IgD-negative memory B cell (primary cell): ENCODE measurements at regions not wholly inside any gene's neighbourhood (a gene's known extent, or its start where the extent isn't known, plus 50 kb on each side); places are given as distances from the start of the nearest gene placed in this dataset.
A peak's percentile ranks its signal among the peaks of the same experiment; 100 is the strongest.

Experiments
- H3K27ac Mint-ChIP-seq, 3 donors: one replicate each; pipeline ENCODE4 v1.8.0; 2020 to 2022; ENCODE audit warnings: mild to moderate bottlenecking in 3 of 3, mixed read lengths in 3 of 3, moderate library complexity in 1 of 3
- H3K27me3 Mint-ChIP-seq: one replicate; pipeline ENCODE4 v1.8.0; 2021; ENCODE audit warnings: mixed read lengths
- H3K36me3 Mint-ChIP-seq: one replicate; pipeline ENCODE4 v1.8.0; 2020; ENCODE audit warnings: mild to moderate bottlenecking, mixed read lengths
- H3K4me1 Mint-ChIP-seq, 3 donors: one replicate each; pipeline ENCODE4 v1.8.0; 2020 to 2022; ENCODE audit warnings: mixed read lengths in 3 of 3, mild to moderate bottlenecking in 1 of 3
- H3K4me3 Mint-ChIP-seq, 4 donors: one replicate each; pipeline ENCODE4 v1.8.0; 2020 to 2022; ENCODE audit warnings: mild to moderate bottlenecking in 4 of 4, mixed read lengths in 4 of 4, moderate library complexity in 3 of 4
- H3K9me3 Mint-ChIP-seq, 3 donors: one replicate each; pipeline ENCODE4 v1.8.0; 2020 to 2021; ENCODE audit warnings: mixed read lengths in 3 of 3, mild to moderate bottlenecking in 1 of 3

GRCh38 chr6:26213334-26214075 is 126.3 kb downstream of the HFE start:
- Mint-ChIP-seq H3K4me3 (peak overlapping the region in 2 of 4 donors; percentile 11 to 72), H3K9me3 (peaks cover 0 to 2% (median 0%) of the 10 kb centered on the region in 3 donors), H3K27ac (no peak overlapping the region), H3K27me3 (no peaks in the 10 kb centered on the region), H3K4me1 (peaks cover 0 to 10% (median 3%) of the 10 kb centered on the region in 3 donors), H3K36me3 (no peaks in the 10 kb centered on the region)

DNA sequence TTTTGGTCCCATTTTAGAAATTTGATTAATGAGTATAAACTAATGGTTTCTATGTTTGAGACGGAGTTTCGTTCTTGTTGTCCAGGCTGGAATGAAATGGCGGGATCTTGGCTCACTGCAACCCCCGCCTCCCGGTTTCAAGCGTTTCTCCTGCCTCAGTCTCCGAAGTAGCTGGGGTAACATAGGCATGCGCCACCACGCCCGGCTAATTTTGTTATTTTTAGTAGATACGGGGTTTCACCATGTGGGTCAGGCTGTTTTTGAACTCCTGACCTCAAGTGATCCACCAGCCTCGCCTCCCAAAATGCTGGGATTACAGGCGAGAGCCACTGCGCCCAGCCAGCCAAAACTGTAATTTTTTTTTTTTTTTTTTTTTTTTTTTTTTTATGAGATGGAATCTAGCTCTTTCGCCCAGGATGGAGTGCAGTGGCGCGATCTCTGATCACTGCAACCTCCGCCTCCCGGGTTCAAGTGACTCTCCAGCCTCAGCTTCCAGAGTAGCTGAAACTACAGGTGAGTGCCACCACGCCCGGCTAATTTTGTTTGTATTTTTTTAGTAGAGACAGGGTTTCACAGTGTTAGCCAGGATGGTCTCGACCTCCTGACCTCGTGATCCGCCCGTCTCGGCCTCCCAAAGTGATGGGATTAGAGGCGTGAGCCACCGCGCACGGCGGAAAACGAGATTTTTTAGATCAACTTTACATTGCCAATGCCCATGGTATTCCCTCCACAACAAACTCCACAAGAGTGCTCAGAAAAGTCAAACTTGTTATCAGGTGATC is 127.8 kb downstream of the HFE start:
- Mint-ChIP-seq H3K4me3 (no peak overlapping the region), H3K27ac (peak overlapping the region in 1 of 3 donors; percentile 27), H3K4me1 (peaks cover 0 to 7% (median 4%) of the 10 kb centered on the region in 3 donors), H3K27me3 (no peaks in the 10 kb centered on the region), H3K9me3 (peaks cover 0 to 2% (median 0%) of the 10 kb centered on the region in 3 donors), H3K36me3 (no peaks in the 10 kb centered on the region)

- no peak overlapping the region for H3K4me3 Mint-ChIP-seq
Observed at GRCh38 chr6:26215585-26216358, 128.5 kb downstream of the HFE start.

DNA sequence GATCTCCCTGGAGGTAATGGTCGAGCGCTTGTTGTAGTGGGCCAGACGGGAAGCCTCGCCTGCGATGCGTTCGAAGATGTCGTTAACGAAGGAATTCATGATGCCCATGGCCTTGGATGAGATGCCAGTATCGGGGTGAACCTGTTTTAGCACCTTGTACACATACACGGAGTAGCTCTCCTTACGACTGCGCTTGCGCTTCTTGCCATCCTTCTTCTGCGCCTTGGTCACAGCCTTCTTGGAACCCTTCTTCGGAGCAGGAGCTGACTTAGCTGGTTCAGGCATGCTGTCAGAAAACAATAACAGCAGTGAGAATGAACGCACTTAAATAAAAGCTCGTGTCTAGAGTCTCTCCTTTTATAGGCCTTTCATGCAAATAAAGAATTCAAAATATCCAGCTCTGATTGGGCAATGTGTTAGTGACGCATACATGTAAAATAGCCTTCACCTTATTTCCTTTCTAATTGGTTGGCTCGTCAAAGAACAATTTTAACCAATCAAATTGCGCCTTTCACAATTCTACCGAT is 129.2 kb downstream of the HFE start:
- Mint-ChIP-seq H3K4me3 (no peak overlapping the region), H3K27me3 (no peaks in the 10 kb centered on the region), H3K36me3 (no peaks in the 10 kb centered on the region), H3K9me3 (no peaks in the 10 kb centered on the region), H3K27ac (no peak overlapping the region), H3K4me1 (peaks cover 0 to 11% (median 6%) of the 10 kb centered on the region in 3 donors)

More at GRCh38 chr6:26215585-26216358, 128.5 kb downstream of the HFE start:
- H3K36me3 Mint-ChIP-seq, result no peaks in the 10 kb centered on the region
- peaks cover 0 to 11% (median 6%) of the 10 kb centered on the region in 3 donors for H3K4me1 Mint-ChIP-seq
- H3K9me3 Mint-ChIP-seq, result no peaks in the 10 kb centered on the region
- H3K27ac Mint-ChIP-seq, result no peak overlapping the region
- no peaks in the 10 kb centered on the region for H3K27me3 Mint-ChIP-seq

DNA sequence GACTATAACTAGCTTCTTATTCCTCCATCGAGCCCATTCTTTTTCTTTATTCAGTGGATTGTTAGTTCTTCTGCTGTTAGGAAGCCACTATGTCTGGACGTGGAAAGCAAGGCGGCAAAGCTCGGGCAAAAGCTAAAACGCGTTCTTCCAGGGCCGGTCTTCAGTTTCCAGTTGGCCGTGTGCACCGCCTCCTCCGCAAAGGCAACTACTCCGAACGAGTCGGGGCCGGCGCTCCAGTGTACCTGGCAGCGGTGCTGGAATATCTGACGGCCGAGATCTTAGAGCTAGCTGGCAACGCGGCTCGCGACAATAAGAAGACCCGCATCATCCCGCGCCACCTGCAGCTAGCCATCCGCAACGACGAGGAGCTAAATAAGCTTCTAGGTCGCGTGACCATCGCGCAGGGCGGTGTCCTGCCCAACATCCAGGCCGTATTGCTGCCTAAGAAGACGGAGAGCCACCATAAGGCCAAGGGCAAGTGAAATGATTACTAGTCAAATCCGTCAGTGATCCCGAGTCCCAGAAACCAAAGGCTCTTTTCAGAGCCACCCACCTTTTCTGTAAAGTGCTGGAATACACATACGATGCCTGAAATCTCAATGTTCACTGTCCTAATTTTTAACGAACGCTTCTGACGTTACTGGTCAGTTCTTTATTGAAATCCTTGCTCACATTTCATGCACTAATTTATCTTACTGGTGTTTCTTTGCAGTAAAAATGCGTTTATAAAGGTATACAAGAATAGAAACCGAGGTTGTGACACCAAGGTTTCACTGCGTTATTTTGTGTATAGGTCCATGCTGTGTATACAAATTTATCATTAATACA is 129.9 kb downstream of the HFE start:
- Mint-ChIP-seq H3K27me3 (no peaks in the 10 kb centered on the region), H3K4me3 (no peak overlapping the region), H3K9me3 (no peaks in the 10 kb centered on the region), H3K27ac (no peak overlapping the region), H3K4me1 (peaks cover 0 to 9% (median 6%) of the 10 kb centered on the region in 3 donors), H3K36me3 (no peaks in the 10 kb centered on the region)

GRCh38 chr6:26217714-26218075 is 130.5 kb downstream of the HFE start:
- H3K27me3 Mint-ChIP-seq, result no peaks in the 10 kb centered on the region
- H3K9me3 Mint-ChIP-seq, result no peaks in the 10 kb centered on the region
- H3K27ac Mint-ChIP-seq, result no peak overlapping the region
- H3K36me3 Mint-ChIP-seq, result no peaks in the 10 kb centered on the region
- H3K4me1 Mint-ChIP-seq, result peaks cover 0 to 8% (median 7%) of the 10 kb centered on the region in 3 donors
- H3K4me3 Mint-ChIP-seq, result no peak overlapping the region

DNA sequence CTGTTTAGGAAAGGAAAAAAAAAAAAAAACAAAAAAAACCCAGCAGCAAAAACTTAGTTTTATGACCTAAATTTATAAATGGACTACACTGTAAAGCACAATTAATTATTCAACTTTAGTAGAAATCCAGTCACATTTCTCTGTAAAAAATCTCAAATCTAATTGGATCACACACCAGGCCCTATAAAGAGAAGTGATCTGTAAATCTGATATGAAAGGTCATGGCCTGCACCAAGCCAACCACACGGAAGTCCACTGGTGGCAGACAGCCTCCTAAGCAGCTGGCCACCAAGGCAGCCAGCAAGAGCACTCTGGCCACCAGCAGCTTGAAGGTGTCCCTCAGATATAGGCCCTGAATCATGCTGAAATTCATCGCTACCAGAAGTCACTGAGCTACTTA is 131.6 kb downstream of the HFE start:
- Mint-ChIP-seq H3K4me1 (peaks cover 0 to 13% (median 7%) of the 10 kb centered on the region in 3 donors), H3K27me3 (no peaks in the 10 kb centered on the region), H3K36me3 (no peaks in the 10 kb centered on the region), H3K4me3 (peak overlapping the region; percentile 17 to 44 (median 30)), H3K9me3 (no peaks in the 10 kb centered on the region), H3K27ac (no peak overlapping the region)

DNA sequence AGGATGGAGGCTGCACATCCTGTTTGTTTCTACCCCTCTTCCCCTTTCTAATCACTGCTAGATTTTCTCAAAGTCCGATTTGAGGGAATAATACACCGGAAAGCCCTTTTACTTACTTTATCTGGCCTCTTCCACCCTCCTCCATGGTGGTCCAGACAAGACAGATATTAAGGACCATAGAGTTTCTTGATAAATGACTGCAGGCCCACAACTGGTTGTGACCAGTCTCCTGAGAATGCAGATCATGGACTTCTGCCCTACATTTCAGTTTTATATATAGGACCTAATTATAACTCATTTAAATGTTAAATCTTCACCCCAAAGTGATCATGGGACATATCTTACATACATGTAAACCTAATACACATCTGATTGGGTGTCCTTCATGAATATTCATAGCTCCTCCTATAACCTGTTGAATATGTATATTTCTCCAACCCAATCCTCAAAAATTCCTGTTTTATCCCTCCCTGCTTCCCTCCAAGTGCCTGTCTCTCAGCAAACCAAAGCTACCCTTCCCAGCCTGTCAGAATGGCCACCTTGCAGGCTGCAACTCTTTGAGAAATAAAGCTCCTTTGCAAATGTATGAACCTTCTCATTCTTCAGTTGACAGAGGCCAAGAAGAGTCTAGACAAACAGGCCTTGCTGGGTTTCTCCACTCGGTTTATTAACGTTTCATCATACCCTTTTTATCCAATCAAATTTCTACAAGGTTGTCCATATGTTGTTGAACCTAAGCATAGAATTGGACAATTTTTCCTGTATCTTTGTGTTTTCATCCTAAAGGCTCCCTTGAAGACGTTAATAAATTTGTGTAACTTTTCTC is 133.1 kb downstream of the HFE start:
- Mint-ChIP-seq H3K27me3 (no peaks in the 10 kb centered on the region), H3K4me1 (peaks cover 0 to 11% (median 6%) of the 10 kb centered on the region in 3 donors), H3K27ac (peak overlapping the region in 2 of 3 donors; percentile 19 to 63), H3K9me3 (no peaks in the 10 kb centered on the region), H3K4me3 (peak overlapping the region in 2 of 4 donors; percentile 24 to 44), H3K36me3 (no peaks in the 10 kb centered on the region)

DNA sequence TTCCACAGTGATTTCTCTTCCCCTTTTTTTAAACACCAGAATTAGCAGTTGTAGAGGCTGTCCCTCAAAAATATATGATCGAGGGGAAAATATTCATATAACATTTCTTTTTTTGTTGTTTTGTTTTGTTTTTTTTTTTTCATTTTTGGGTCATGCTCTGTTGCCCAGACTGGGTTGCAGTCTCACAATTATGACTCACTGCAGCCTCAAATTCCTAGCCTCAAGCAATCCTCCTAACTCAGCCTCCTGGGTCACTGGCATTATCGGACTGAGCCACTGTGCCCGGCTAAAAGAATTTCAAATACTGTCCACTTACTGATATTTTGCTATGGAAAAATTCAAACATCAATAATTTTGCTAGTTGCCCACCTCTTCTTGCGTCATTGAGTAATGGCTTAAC is 134.0 kb downstream of the HFE start:
- Mint-ChIP-seq H3K9me3 (no peaks in the 10 kb centered on the region), H3K27ac (no peak overlapping the region), H3K4me3 (no peak overlapping the region), H3K36me3 (no peaks in the 10 kb centered on the region), H3K4me1 (peaks cover 0 to 11% (median 6%) of the 10 kb centered on the region in 3 donors), H3K27me3 (no peaks in the 10 kb centered on the region)

- Mint-ChIP-seq H3K4me3 (no peak overlapping the region), H3K4me1 (peaks cover 0 to 13% (median 6%) of the 10 kb centered on the region in 3 donors), H3K27me3 (no peaks in the 10 kb centered on the region), H3K9me3 (no peaks in the 10 kb centered on the region), H3K36me3 (no peaks in the 10 kb centered on the region), H3K27ac (no peak overlapping the region)
Observed at GRCh38 chr6:26222571-26222970, 135.3 kb downstream of the HFE start.

GRCh38 chr6:26223228-26223627 is 136.0 kb downstream of the HFE start:
- Mint-ChIP-seq H3K27me3 (no peaks in the 10 kb centered on the region), H3K9me3 (no peaks in the 10 kb centered on the region), H3K27ac (no peak overlapping the region), H3K4me3 (no peak overlapping the region), H3K36me3 (no peaks in the 10 kb centered on the region), H3K4me1 (peaks cover 0 to 12% (median 3%) of the 10 kb centered on the region in 3 donors)

- H3K9me3 Mint-ChIP-seq, result no peaks in the 10 kb centered on the region
- peaks cover 0 to 12% (median 3%) of the 10 kb centered on the region in 3 donors for H3K4me1 Mint-ChIP-seq
- H3K27ac Mint-ChIP-seq, result no peak overlapping the region
Observed at GRCh38 chr6:26223650-26224546, 136.7 kb downstream of the HFE start.

DNA sequence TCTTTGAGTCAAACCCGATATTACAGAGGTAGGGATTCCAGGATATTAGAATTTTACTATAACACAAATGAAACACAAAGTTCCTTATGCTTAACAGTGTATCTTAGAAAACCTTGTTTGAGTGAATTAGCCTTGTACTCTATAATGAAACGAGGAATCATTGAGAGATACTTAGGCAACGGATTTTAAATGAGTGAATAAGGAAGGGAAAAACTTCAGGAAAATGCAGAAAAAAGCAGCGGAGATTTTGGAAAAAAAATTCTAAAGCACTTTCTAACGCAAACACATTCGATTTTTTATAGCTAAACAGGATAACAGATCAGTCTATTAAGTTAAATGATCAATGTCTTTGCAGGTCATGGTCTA is 137.3 kb downstream of the HFE start:
- peaks cover 0 to 12% (median 3%) of the 10 kb centered on the region in 3 donors for H3K4me1 Mint-ChIP-seq
- H3K36me3 Mint-ChIP-seq, result no peaks in the 10 kb centered on the region
- H3K9me3 Mint-ChIP-seq, result no peaks in the 10 kb centered on the region
- no peak overlapping the region for H3K27ac Mint-ChIP-seq
- H3K27me3 Mint-ChIP-seq, result no peaks in the 10 kb centered on the region
- H3K4me3 Mint-ChIP-seq, result no peak overlapping the region

More at GRCh38 chr6:26223650-26224546, 136.7 kb downstream of the HFE start:
- no peaks in the 10 kb centered on the region for H3K36me3 Mint-ChIP-seq
- no peaks in the 10 kb centered on the region for H3K27me3 Mint-ChIP-seq
- H3K4me3 Mint-ChIP-seq, result no peak overlapping the region
